Mammary epithelial cell (primary cell): ENCODE measurements at regions not wholly inside any gene's neighbourhood (a gene's known extent, or its start where the extent isn't known, plus 50 kb on each side); places are given as distances from the start of the nearest gene placed in this dataset.

Experiments used
- CTCF ChIP-seq, 2 donors: IDR thresholded peaks in 1 of 2; conservative IDR thresholded peaks in 1 of 2; 2 replicates each; pipeline ENCODE4 v1.5.1; 2011 to 2012; ENCODE audit warnings: inconsistent platforms in 2 of 2, low read length in 2 of 2, mild to moderate bottlenecking in 2 of 2, control low read depth in 1 of 2, low read depth in 1 of 2; ENCODE audit not compliant: insufficient read depth in 1 of 2; ENCODE audit errors: extremely low read depth in 1 of 2
- EZH2 ChIP-seq: IDR thresholded peaks from 2 replicates; pipeline ENCODE4 v1.6.1; 2012; ENCODE audit warnings: low read length, inconsistent platforms, borderline replicate concordance

- TF ChIP-seq CTCF (conservative IDR thresholded peaks at IDR 0.05 in 1 of 2, IDR thresholded peaks at IDR 0.05 in 1 of 2; ENCODE audit: extremely low read depth in 1 of 2, insufficient read depth in 1 of 2, low read depth in 1 of 2, low read length in 2 of 2): no peak
- no peak for TF ChIP-seq EZH2
Measured at GRCh38 chr16:52872731-52873130, 180.0 kb downstream of the CHD9NB start.
